ENCODE measurements at regions not wholly inside any gene's neighbourhood (a gene's known extent, or its start where the extent isn't known, plus 50 kb on each side); places are given as distances from the start of the nearest gene placed in this dataset.

GRCh38 chr9:116102596-116102995 is 51.0 kb upstream of the PAPPA start:
- DNase-seq, result no peak
